GM19043 (cell line): ENCODE measurements at regions not wholly inside any gene's neighbourhood (a gene's known extent, or its start where the extent isn't known, plus 50 kb on each side); places are given as distances from the start of the nearest gene placed in this dataset.

Source experiments
- ATAC-seq: cut with Tn5 transposase; IDR thresholded peaks from one replicate; pipeline ENCODE4 v1.9.1; 2021; ENCODE audit warnings: low read depth; ENCODE audit not compliant: unreplicated experiment

DNA sequence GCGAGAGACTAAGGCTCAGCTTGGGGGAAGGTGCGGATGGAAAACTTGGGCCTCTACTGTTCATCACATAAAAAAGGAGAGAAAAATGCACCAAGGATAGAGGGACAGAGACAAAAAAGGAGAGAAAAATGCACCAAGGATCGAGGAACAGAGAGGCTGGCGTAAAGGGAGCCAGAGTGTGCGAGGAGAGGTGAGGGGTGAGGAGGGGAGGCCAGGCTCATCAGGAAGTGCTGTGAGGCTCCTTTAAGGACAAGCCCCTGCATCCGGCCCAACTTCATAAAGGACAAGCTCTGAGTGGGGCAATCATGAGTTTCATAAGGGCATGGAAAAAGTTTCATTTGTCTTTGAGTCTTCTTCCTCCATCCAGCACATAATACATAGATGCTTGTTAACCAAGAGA, 117.2 kb upstream of the NXT1 start:
- no peak for ATAC-seq

DNA sequence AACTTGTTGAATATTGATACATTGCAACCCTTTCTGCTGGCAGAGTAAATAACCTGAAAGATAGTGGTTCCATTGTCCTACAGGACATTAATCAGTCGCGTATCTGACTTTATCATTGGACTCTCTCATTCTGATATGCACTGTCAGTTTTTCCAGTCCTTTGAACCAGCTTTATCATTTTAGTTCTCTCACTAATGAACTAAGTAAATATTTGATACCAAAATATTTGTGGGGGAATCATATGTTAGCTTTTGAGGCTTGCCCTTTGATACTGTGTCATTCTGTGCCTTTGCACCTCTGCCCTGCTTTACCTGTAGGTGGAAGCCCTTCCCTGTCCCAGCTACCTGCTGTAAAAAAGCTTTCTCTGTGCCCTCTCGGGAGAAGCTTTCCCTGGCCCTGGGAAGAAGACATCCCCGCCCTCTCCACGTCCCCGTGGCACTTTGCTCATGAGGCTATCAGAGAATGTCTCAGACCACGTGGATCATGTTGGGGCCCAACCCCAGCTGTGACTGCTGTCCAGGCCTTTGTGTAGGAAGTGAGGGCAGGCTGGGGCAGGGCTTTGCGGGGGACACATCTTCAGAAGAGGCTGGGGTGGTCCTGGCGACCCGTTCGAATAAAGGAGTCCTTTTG, 117.8 kb upstream of the NXT1 start:
- no peak for ATAC-seq

DNA sequence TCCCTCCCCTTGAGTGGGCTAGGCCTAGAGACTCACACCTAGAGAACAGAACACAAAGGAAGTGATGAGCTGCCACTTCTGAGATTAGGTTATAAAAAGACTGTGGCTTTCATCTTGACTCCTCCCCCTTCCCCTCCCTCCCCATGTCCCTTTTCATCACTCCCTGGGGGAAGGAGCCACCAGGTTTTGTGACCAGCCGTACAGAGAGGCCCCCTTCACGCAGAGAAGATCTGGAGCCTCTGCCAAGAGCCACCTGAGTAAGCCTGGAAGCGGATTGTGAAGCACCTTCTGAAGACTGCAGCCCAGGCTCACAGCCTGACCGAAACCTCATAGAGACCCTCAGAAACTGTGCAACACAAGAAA, 118.4 kb upstream of the NXT1 start:
- no peak for ATAC-seq

DNA sequence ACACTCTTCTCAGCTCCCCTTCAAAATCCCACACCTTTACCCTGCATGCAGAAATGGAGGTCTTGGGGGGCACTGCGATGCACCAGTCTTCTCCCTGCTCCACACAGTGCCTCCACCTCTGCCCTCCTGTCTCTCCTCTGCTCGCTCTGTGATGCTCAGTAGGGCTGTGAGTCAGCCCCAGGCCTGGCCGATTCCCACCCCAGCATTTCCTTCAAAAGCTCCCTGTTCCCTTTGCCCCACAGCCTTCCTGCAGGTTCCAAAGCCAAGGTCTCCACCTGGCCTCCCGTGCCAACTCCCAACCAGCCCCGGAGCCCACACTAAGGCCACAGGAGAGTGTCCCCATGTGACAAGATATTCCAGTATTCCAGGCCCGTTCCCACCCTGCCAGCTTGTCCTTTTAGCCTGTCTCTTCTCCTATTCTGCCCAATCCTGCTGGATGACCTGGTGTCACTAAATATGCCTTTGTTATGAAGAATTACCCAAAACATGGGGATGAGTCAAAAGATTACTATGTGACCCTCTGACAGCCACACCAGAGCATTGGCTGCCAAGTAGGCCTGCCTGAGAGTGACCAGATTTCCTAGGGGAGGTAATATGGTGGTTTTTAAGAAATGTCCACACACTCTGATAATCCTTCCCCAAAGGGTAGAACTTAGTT, 118.9 kb upstream of the NXT1 start:
- ATAC-seq = no peak

DNA sequence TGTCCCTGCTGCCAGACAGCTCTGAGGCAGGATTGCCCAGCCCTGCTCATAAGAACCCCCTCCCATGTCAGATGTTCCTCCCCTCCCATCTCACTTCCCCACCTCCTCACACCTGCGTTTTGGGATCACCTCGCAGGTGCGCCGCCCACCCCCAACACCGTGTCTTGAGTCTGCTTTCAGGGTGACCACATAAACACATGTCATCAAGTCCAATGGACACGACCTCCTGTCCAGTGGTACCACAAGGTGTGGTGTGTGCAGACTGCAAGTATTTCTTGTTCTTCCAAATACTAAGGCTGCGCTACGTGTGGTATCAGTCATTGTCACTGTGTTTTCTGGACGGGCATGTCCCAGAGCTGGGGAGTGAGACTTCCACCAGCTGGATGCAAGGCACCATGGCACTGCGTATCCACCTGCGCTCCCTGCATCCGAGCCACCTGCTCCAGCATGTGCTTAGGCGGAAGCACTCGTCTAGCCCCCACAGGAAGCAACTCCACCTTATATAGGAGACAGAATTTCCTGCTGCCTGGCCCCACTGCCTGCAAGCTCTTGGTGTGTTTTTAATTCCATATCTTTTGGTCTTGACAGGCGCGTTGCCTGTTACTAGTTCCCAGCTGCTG, 119.7 kb upstream of the NXT1 start:
- no peak for ATAC-seq

DNA sequence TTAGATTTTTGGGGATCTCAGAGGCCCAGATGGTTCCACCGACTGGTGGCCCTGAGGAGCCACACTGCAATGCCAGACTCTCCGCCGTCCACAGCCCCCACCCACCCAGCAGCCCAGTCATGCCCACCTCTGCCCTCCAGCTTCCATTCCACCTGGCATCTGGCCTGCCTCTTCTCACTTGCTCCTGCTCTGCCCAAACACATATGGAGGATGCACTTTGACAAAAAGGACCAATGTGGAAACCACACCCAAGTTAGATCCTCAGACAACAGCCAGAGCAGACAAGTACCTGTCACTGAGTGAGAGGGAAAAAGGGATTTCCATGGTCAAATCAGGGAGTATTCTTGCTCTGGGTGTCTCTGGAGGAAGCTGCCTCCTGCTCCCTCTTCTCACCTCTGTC, 120.6 kb upstream of the NXT1 start:
- no peak for ATAC-seq

DNA sequence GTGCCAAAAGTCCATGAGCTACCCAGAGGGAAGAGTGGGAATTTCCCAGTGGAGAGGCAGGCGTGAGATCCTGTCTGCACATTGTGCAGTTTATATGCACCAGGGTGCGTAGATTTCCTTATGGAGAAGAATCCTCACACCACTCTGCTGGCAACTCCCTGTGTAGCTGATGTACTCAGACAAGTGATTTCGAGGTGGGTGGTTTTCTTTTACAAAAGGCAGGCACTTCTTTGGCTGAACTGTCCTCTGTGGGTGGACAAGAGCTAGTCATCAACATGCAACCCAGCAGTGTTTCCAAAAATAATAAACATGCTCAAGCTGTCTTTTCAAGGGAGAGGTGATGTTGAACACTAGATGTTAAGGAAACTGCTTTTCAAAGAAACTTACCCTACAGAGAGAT, 121.7 kb upstream of the NXT1 start:
- no peak for ATAC-seq

DNA sequence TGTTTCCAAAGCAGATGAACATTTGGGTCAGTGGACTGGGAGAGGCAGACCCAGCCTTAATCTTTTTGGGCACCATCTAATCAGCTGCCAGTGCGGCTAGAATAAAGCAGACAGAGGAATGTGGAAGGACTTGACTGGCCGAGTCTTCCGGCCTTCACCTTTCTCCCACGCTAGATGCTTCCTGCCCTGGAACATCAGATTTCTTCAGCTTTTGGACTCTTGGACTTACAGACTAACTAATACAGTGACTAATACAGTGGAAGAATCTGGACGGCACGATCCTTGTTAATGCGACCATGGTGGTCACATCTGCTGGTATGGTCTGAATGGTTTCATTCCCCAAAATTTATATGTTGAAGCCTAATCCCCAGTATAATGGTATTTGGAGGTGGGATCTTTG, 122.6 kb upstream of the NXT1 start:
- ATAC-seq = no peak

DNA sequence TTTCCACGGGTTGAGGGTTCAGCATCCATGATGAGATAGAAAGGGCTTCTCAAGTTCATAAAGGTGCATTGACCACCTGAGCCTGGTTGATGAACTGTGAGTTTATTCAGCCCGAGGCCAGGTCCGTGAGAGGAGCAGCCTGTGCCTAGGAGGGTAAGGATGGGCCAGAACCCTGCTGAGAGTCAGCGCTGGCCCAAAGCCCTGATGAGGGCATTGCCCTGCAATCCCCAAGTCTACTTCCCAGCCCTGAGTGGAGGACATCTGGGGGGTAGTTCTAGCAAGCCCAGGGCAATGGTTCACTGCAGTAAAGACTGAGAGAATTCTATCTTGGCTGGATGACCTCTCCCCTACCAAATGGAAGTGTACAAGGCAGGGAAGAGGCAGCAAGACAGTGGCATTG, 123.3 kb upstream of the NXT1 start:
- ATAC-seq = no peak

DNA sequence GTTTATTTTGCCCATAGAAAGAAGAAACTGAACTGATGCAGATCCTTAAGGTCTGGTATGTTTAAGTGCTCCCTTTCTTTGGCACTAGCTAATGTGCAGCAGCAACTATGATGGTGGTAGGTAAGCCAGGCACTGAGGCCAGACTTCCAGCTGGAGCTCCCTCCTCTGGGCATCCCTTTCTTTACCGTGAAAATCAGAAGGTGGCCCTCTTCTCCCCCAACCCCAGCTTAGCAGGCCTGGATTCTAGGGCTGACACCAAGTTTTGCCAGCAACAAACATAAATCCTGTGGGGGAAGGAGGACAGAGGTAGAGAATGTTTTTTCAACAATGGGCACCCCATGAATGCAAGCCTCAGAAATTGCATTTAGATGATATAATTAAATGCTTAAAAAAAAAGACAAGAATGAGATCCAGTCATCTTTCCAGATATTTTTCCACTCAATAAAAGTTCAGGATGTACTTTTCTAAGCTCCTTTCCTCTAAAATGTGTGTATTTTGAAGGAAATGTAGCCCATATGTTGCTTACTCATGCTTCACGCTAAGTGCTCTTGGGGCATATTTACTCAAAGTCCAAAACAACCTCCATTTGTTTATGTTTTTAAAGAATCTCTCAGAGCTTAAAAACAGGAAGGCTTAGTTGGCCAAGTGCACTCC, 123.9 kb upstream of the NXT1 start:
- no peak for ATAC-seq

DNA sequence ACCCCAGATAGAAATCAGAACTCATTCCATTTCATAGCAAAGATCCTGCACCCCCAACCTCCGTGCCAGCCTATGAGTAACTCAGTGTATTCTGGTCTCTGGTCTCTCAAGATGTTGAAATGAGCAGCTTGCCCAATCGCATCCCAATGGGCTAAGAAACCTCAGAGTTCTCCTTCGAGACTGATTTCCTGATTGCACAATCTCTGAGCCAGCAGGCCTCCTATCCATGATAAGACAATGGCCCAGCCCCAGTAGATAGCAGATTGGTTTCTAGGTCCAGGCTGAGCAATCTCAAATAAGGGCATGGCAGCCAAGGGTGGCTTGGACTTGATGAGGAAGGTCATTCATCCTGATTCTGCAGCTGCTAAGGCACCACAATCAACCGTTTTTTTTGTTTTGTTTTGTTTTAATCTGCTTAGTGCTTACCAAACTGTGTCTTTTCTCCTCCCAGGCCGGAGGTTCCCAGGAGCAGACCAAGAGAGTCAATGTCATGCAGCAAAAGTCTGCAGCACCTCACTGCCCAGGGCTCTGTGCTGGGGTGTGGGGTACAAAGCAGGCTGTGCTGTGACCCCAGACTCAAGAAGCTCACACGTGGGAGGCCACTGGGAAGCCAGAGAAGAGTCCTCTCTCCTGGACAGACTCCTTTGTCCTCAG, 125.1 kb upstream of the NXT1 start:
- ATAC-seq = no peak

DNA sequence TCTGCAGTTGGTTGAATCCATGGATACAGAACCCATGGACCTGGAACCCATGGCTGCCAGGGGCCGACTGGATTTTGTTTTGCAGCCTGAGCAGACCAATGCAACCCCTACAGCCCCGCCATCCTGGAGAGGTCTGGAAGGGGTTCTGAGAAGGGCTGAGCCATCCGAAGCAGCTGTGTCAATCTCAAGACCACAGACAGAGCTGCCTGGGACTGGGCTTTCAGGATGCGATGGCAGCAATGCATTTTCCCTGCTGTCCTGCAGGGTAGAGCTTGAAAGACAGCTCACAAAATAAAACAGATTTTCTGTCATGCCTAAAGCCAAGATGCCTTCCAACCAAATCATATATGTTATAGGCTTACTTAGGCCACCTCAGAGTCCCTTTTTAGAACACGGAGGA, 125.8 kb upstream of the NXT1 start:
- no peak for ATAC-seq

DNA sequence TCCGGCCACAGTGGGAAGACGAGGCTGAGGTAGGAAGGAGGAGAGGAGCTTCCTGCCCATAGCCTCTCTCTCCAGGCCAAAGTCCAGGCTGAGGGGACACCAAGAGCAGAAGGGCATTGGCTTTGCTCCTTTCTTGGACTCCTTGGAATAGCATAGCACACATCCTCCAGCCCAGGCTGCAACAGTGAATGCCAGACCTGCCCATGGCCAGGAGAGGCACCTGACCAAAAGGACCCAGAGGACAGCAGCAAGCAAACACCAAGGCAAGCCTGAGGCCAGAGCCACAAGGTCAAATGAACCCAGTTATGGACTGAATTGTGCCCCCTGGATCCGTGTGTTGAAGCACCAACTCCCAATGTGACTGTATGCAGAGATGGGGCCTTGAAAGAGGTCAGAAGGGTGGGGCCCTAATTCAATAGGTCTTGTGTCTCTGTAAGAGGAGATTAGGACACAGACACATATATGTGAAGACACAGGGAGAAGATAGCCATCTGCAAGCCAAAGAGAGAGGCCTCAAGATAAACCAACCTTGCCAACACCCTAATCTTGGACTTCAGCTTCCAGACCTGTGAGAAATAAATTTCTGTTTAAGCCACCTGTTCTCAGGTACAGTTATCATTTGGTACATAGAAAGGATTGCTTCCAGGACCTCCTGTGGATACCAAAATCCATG, 126.5 kb upstream of the NXT1 start:
- ATAC-seq = no peak

DNA sequence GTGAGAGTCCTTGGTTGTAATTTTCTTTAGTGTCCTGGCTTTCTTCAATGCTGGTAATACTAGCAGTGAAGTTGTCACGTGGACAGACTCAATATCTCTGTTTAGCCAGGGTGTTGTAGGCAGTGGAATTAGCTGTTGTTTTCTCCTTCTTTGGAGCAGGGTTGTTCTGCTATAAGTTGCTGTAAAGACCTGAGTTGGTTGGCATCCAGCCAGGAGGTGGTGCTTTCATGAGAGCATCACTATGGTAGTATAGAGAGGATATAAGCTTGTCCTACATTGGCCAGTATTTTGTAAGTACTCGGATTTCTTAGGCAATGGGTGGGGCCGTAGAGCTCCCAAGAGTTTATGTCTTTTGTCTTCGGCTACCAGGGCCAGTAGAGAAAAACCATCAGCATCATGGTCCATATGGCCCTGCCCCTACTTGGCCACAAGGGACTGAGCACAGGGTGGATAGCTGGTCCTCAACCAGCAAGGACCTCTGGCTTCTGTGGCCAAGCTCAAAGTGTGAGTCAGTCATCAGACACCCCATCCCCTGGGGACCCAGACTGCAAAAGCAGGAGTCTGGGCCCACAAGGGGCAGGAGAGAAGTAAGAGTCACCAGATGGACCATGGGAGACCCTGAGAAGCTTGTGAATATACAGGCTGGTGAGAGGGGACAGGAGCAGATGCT, 127.9 kb upstream of the NXT1 start:
- ATAC-seq = no peak

DNA sequence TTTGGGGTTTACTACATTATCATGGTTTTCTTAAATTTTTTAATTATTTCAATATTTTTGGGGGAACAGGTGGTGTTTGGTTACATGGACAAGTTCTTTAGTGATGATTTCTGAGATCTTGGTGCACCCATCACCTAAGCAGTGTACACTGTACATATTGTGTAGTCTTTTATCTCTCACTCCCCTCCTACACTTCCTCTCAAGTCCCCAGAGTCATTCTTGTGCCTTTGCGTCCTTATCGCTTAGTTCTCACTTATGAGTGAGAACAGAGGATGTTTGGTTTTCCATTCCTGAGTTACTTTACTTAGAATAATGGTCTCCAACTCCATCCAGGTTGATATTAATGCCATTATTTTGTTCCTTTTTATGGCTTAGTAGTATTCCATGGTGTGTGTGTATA, 130.9 kb upstream of the CD93 start:
- no peak for ATAC-seq

DNA sequence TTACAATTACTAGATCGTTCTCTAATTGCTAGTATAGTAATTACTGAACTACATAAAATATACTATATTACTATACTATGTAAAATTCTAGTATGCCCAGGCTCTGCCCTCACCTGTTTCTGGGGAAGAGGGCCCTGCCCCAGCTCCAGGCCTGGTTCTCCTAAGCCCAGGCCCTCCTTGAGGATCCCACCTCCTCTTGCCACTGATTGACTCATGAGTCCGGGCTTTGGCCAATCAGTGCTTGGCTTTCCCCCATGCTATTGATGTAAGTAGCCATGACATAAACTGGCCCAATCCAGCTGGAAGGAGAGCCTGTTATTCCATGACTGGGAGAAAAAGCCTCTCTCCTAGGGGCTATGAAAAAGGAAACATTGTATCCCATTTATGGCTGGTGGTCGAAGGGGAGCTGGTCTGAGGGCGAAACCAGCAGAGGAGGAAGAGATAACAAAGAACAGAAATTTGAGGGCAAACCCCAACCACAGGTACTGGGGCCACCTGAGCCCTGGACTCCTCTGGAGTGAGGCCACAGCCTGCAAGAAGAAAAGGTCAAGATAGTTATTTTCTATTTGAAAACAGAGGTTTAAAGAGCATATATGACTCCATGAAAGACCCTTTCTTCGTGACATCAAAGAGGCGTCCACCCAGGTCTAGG, 129.3 kb upstream of the CD93 start:
- ATAC-seq = no peak

DNA sequence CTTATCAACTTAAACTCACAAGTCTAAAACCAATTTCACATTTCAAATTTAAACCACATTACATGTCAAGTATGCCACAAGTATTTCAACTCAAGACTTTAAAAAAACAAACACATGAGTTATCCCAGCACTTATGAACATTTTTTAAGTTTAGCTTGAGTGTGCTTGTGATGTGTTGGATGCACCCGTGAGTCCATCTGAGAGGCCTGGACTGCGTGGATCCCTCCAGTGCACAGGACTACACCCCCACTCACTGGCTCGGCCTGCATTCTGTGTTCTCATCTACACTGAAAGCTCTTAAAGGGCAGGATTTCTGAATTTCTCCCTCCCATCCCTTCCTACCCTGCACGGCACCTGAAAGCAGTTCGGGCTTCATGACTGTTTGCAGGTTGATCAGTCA, 128.8 kb upstream of the CD93 start:
- no peak for ATAC-seq

DNA sequence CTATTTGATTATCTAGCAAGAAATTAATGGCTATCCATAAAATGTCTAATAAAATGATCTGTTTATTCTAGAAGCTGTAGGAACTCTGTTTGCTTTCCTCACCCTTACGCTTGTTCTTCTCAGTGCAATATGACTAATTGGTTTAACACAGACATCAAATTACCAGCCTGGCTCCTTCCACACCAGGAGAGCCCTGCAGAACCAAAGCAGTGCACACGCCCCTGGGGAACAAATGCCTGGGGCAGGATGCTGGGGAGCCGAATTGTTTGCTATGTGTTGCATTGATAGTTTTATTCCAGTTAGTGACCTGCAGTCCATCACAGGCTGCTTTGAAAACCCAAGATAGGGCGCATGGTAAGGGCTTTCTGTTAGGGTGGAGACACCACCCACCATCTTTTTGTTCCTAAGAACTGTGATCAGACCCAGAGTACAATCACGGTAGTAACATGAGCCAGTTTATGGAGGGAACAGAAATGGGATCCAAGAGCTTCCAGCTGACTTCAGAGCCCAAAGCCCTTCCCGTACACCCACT, 126.4 kb upstream of the CD93 start:
- ATAC-seq = no peak

DNA sequence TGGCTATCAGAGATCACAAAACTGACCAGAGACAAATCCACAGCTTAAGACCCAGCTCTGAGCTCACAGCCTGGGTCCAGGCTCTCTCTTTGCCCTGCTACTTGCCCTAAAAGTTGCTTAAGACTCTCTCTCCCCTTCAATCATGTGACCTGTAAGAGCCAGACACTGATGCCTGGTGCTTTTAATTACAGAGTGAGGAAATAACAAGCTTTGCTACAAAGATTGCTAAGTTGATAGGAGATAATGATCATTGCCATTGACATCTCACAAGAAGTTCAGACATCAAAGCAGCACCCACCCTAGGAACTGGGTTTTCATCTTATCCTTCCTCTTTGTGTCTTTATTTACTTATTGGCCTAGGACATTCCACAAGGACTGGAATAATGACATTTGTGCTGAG, 125.9 kb upstream of the CD93 start:
- no peak for ATAC-seq

DNA sequence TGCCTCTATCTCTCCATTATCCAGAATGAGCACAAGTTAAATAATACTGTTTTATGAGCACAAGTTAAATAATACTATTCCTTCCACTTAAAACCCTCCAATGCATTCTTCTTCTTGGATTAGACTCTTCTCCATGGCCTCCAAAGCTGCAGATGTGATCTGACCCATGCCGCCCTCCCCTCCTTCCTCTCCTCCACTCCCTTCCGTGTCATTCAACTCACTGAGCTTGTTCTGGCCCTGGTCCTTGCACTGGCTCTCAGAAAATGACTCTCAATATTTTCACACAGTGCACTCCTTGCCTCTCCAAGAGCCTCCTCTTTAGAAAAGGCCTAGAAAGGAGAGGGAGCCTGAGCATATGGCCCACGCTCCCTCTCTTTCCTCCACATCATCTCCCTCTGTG, 125.0 kb upstream of the CD93 start:
- ATAC-seq = no peak
